ENCODE measurements at regions not wholly inside any gene's neighbourhood (a gene's known extent, or its start where the extent isn't known, plus 50 kb on each side); places are given as distances from the start of the nearest gene placed in this dataset.
A peak's percentile ranks its signal among the peaks of the same experiment; 100 is the strongest.

DNA sequence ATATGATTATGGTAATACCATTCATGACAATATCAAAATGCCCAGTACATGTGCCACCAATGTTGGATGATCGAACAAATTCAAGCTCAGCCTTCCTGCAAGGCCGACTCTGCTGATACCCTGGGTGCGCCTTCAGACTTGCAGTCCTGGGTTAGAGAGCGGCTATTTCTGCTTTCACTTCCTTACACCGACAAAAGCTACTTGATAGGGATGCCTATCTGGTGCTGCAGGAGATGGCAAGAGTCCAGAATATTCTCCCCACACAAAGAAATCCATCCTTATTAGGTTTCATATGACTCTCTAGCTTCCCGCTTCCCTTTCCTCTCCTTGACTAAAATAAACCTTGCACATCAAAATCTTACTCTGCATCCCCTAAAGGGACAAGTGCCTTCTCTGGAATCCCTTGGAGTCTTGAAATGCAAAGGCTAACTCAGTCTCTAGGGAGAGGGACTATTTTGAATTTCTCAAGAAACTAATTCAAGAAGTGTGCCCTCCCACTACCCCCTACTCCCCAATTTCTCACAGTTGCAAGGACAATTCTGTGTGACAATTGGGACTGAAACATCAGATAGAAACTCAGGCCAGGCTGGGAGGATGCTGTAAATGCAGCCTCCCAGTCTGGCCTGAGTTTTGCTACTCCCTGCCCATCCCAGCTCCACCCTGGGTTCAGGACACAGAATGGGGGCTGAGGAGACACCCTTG, 103.1 kb upstream of the USP24 start:
- H3K4me3 ChIP-seq (ENCODE audit: low read depth, poor library complexity, severe bottlenecking) = no peak overlapping the region
- no peak for TF ChIP-seq POLR2A (IDR thresholded peaks at IDR 0.05)
- TF ChIP-seq, protein P1, sequence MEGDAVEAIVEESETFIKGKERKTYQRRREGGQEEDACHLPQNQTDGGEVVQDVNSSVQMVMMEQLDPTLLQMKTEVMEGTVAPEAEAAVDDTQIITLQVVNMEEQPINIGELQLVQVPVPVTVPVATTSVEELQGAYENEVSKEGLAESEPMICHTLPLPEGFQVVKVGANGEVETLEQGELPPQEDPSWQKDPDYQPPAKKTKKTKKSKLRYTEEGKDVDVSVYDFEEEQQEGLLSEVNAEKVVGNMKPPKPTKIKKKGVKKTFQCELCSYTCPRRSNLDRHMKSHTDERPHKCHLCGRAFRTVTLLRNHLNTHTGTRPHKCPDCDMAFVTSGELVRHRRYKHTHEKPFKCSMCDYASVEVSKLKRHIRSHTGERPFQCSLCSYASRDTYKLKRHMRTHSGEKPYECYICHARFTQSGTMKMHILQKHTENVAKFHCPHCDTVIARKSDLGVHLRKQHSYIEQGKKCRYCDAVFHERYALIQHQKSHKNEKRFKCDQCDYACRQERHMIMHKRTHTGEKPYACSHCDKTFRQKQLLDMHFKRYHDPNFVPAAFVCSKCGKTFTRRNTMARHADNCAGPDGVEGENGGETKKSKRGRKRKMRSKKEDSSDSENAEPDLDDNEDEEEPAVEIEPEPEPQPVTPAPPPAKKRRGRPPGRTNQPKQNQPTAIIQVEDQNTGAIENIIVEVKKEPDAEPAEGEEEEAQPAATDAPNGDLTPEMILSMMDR (IDR thresholded peaks at IDR 0.05) = no peak
- intact Hi-C loops (cut with DNase I; ENCODE audit: low total_unique reads) = no loop called here
- WGBS, 2 donors = 61 to 74% methylated on average over 6 of the region's 6 CpGs
- peak in 1 of 2 donors; percentile 28 for DNase-seq (ENCODE audit: low spot score in 2 of 2)

DNA sequence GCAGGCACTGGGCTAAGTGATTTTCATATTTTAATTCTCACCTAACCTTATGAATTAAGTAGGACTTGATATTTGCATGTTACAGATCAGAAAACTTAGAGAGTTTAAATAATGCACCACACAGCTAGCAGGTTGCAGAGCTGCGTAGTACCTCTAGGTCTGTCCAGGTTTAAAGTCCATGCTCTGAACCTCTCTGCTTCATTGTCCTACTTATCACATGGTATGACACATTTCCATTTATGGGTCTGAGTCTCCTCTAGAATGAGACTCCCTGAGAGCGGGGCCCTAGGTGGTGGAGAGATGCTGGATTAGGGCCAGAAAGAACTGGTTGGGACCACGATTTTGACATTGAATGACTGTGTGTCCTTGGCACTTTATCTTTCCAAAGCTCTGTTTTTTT, 102.5 kb upstream of the USP24 start:
- intact Hi-C loops (cut with DNase I; ENCODE audit: low total_unique reads) = no loop called here
- no peak overlapping the region for H3K4me3 ChIP-seq (ENCODE audit: low read depth, poor library complexity, severe bottlenecking)
- peak in 1 of 2 donors; percentile 28 for DNase-seq (ENCODE audit: low spot score in 2 of 2)
- 73 to 78% methylated on average over 3 of the region's 3 CpGs for WGBS, 2 donors
- TF ChIP-seq, protein P1 (IDR thresholded peaks at IDR 0.05) = no peak
- TF ChIP-seq POLR2A (IDR thresholded peaks at IDR 0.05) = no peak

DNA sequence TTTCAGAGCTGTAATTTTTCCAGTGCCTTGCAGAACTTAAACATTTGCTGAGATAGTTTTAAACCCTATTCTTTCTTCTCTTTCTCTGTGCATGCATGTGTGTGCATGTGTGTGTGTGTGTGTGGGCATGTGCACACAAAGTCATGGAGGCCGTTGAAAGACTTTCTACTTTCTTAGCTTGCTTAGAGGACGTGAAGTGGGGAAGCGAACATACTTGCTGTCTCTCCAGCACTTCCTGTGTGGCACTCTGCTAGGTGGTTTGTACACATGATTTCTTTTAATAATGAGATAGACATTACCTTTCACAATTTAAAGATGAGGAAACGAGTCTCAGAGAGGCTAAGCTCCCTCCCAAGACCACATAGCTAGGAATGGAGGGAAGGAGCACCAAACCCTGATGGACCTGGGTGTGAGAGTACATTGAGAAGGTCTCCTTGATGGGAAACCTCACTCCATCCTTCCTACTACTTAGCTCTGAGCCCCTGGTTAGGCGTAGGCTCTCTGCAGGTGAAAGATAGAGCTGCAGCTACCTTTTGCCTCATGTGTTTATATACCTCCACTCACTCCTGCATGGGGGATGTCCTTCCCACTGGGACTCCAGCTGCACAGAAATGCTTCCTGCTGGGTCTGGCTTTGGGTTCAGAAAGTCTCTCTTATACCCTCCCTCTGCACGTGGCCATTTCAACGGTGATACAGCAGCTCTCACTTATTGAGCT, 101.9 kb upstream of the USP24 start:
- TF ChIP-seq, protein P1 (IDR thresholded peaks at IDR 0.05) = no peak
- no peak for TF ChIP-seq POLR2A (IDR thresholded peaks at IDR 0.05)
- no peak overlapping the region for H3K4me3 ChIP-seq (ENCODE audit: low read depth, poor library complexity, severe bottlenecking)
- intact Hi-C loops (cut with DNase I; ENCODE audit: low total_unique reads) = no loop called here
- WGBS, 2 donors = 84 to 86% methylated on average over 7 of the region's 7 CpGs
- DNase-seq (ENCODE audit: low spot score in 2 of 2) = peak in 1 of 2 donors; percentile 40

DNA sequence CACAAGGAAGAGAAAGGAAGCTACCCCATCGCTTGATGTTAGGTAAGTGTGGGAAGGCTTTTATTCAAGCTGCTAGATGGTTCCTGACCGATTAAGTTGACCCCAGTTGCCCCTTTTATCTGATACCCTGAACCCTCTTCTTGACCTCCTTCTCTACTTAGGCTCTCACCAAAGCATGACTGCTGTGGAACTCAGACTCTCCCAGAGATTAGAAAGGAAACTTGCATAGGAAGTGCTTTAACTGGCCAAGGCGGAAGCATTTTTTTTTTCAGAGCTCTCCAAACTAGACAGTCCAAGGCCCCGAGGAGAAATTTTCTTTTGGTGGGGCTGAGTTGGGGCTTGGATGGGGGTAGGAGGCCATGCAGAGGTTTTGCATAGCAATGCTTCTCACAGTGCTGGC, 101.3 kb upstream of the USP24 start:
- H3K4me3 ChIP-seq (ENCODE audit: low read depth, poor library complexity, severe bottlenecking) = no peak overlapping the region
- DNase-seq (ENCODE audit: low spot score in 2 of 2) = no peak
- WGBS, 2 donors = 71 to 73% methylated on average over 4 of the region's 4 CpGs

DNA sequence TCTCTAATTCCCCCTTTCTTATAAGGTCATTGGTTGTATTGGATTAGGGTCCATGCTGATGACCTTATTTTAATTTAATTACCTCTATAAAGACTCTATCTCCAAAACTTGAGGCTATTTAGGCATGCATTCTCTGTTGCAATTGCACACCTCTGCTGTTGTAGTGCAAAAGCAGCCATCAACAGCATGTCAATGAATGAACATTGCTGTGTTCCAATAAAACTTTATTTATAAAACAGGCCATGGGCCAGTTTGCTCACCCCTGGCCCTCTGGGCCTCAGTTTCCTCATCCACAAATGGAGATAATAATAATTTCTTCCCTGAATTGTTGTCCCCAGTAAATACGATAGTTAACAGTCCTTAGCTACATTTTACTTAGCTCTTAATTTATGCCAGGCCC, 100.4 kb upstream of the USP24 start:
- DNase-seq (ENCODE audit: low spot score in 2 of 2) = no peak
- no peak overlapping the region for H3K4me3 ChIP-seq (ENCODE audit: low read depth, poor library complexity, severe bottlenecking)
- intact Hi-C loops (cut with DNase I; ENCODE audit: low total_unique reads) = no loop called here
- WGBS, 2 donors = 95 to 97% methylated on average over 1 of the region's 1 CpG
- TF ChIP-seq, protein P1 (IDR thresholded peaks at IDR 0.05) = no peak
- TF ChIP-seq POLR2A (IDR thresholded peaks at IDR 0.05) = no peak

More for the DNA sequence above, 101.3 kb upstream of the USP24 start:
- TF ChIP-seq, protein P1 (IDR thresholded peaks at IDR 0.05) = no peak
- TF ChIP-seq POLR2A (IDR thresholded peaks at IDR 0.05) = no peak
- intact Hi-C loops (cut with DNase I; ENCODE audit: low total_unique reads) = no loop called here

Data from lower leg skin (tissue), 4 donors.